ENCODE measurements at regions not wholly inside any gene's neighbourhood (a gene's known extent, or its start where the extent isn't known, plus 50 kb on each side); places are given as distances from the start of the nearest gene placed in this dataset.

DNA sequence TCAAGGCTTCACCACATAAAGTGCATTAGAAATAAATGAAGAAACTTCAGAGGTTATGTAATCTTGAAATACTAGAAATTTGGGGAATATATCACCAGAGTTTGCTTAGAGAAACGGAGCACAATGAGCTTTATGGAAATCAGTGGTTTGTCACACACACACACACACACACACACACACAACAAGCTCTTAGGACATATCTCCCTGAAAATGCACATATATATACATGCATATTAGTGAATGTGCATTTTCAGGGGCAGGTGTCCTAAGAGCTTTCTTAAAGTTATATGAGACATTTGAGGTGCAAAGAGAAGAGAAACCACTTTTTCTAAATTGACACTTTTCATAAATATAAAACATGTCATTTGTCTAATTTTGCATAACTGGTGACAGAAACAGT, 93.7 kb upstream of the CARD18 start:
- DNase-seq: no peak
- Histone ChIP-seq H3K36me3 (no peaks in the 10 kb centered on the region), H3K4me1 (no peaks in the 10 kb centered on the region), H3K27me3 (no peaks in the 10 kb centered on the region), H3K27ac (no peak overlapping the region), H3K9me3 (no peaks in the 10 kb centered on the region), H3K4me3 (no peak overlapping the region)
- 63 to 81% methylated on average over 1 of the region's 1 CpG for WGBS, 2 donors
- intact Hi-C loops (cut with DNase I): no loop called here
- TF ChIP-seq, protein P1, sequence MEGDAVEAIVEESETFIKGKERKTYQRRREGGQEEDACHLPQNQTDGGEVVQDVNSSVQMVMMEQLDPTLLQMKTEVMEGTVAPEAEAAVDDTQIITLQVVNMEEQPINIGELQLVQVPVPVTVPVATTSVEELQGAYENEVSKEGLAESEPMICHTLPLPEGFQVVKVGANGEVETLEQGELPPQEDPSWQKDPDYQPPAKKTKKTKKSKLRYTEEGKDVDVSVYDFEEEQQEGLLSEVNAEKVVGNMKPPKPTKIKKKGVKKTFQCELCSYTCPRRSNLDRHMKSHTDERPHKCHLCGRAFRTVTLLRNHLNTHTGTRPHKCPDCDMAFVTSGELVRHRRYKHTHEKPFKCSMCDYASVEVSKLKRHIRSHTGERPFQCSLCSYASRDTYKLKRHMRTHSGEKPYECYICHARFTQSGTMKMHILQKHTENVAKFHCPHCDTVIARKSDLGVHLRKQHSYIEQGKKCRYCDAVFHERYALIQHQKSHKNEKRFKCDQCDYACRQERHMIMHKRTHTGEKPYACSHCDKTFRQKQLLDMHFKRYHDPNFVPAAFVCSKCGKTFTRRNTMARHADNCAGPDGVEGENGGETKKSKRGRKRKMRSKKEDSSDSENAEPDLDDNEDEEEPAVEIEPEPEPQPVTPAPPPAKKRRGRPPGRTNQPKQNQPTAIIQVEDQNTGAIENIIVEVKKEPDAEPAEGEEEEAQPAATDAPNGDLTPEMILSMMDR (IDR thresholded peaks at IDR 0.05): no peak
- no peak for TF ChIP-seq POLR2A (IDR thresholded peaks at IDR 0.05)

GRCh38 chr11:105232021-105232420, 92.5 kb upstream of the CARD18 start:
- intact Hi-C loops (cut with DNase I): no loop called here
- 87 to 90% methylated on average over 1 of the region's 1 CpG for WGBS, 2 donors

GRCh38 chr11:105230586-105230985, 91.0 kb upstream of the CARD18 start:
- 23 to 31% methylated on average over 1 of the region's 1 CpG for WGBS, 2 donors
- no peaks in the 10 kb centered on the region for H3K27me3 ChIP-seq
- H3K4me1 ChIP-seq: no peaks in the 10 kb centered on the region
- no peaks in the 10 kb centered on the region for H3K9me3 ChIP-seq
- intact Hi-C loops (cut with DNase I): no loop called here
- no peak for TF ChIP-seq POLR2A (IDR thresholded peaks at IDR 0.05)
- TF ChIP-seq, protein P1 (IDR thresholded peaks at IDR 0.05): no peak
- no peaks in the 10 kb centered on the region for H3K36me3 ChIP-seq
- no peak overlapping the region for H3K27ac ChIP-seq
- DNase-seq: no peak
- H3K4me3 ChIP-seq: no peak overlapping the region

More at GRCh38 chr11:105232021-105232420, 92.5 kb upstream of the CARD18 start:
- H3K9me3 ChIP-seq: no peaks in the 10 kb centered on the region
- H3K36me3 ChIP-seq: no peaks in the 10 kb centered on the region
- no peak overlapping the region for H3K27ac ChIP-seq
- no peaks in the 10 kb centered on the region for H3K4me1 ChIP-seq
- H3K4me3 ChIP-seq: no peak overlapping the region
- no peak for DNase-seq
- TF ChIP-seq, protein P1 (IDR thresholded peaks at IDR 0.05): no peak
- no peak for TF ChIP-seq POLR2A (IDR thresholded peaks at IDR 0.05)
- H3K27me3 ChIP-seq: no peaks in the 10 kb centered on the region

DNA sequence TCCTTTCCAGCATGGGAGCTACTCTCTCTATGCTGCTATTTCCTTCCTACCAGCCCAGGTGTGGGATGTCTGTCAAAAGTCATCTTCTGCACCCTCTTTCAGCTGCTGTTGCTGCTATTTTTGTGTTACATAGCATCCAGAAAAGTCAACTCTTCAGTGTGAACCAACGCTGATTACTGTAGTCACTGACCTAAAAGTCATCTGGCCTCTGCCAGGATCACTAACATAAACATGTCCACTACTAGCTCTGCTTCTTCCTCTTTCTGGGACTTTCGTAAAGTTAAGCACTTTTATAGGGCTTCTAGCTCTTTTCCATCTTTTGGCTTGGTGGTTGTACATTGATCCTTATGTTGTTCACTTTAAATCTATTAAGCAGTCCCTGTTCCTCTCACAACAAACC, 90.2 kb upstream of the CARD18 start:
- Histone ChIP-seq H3K27ac (no peak overlapping the region), H3K4me3 (no peak overlapping the region), H3K9me3 (no peaks in the 10 kb centered on the region), H3K36me3 (no peaks in the 10 kb centered on the region), H3K27me3 (no peaks in the 10 kb centered on the region), H3K4me1 (no peaks in the 10 kb centered on the region)
- TF ChIP-seq, protein P1 (IDR thresholded peaks at IDR 0.05): no peak
- TF ChIP-seq POLR2A (IDR thresholded peaks at IDR 0.05): no peak
- 67 to 76% methylated on average over 2 of the region's 2 CpGs for WGBS, 2 donors
- intact Hi-C loops (cut with DNase I): no loop called here
- DNase-seq: no peak

DNA sequence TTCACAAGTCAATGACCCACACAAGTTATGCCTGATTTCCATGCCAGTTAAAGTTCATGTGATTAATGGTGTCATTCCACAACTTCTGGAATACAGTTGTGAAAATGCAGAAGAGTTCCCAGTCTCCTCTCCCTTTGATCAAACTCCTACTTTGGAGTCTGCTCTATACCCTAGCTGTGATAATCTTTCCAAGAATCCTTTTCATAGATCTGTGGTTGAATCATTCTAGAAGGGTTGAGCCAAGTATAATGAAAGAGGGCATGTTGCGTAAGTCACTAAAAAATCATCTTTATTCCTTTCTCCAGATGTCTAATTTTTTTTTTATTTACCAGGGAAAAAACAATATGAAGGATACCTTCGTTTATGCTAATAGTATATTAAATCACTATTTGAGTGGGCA, 89.7 kb upstream of the CARD18 start:
- Histone ChIP-seq H3K27ac (no peak overlapping the region), H3K4me1 (no peaks in the 10 kb centered on the region), H3K9me3 (no peaks in the 10 kb centered on the region), H3K36me3 (no peaks in the 10 kb centered on the region), H3K27me3 (no peaks in the 10 kb centered on the region), H3K4me3 (no peak overlapping the region)
- no peak for DNase-seq
- TF ChIP-seq POLR2A (IDR thresholded peaks at IDR 0.05): no peak
- TF ChIP-seq, protein P1 (IDR thresholded peaks at IDR 0.05): no peak
- WGBS, 2 donors: 32 to 33% methylated on average over 2 of the region's 2 CpGs
- intact Hi-C loops (cut with DNase I): no loop called here
